NOMO-1 treated with dmso at 0.1 percent for 144 hours (cell line): ENCODE measurements at regions not wholly inside any gene's neighbourhood (a gene's known extent, or its start where the extent isn't known, plus 50 kb on each side); places are given as distances from the start of the nearest gene placed in this dataset.
"Not testable (repeated sequence)": the region's sequence is repeated elsewhere in the genome, so short reads cannot be mapped to it uniquely, and the experiment has no call there.

Experiments
- DNase-seq: peaks from one replicate; lab custom pipeline; 2025; ENCODE audit not compliant: unreplicated experiment; lab: John Stamatoyannopoulos, UW

GRCh38 chr6:131424475-131424874 is 148.6 kb upstream of the ARG1 start:
- no peak for DNase-seq

- no peak for DNase-seq
These were observed 145.5 kb upstream of the ARG1 start for GRCh38 chr6:131427434-131428058.

- DNase-seq: no peak
These were observed 142.5 kb upstream of the ARG1 start for GRCh38 chr6:131430531-131430930.

GRCh38 chr6:131431718-131432117 is 141.3 kb upstream of the ARG1 start:
- DNase-seq: no peak

- DNase-seq: no peak
These were observed 139.1 kb upstream of the ARG1 start for GRCh38 chr6:131433927-131434326.

GRCh38 chr6:131436358-131436757 is 136.7 kb upstream of the ARG1 start:
- DNase-seq: no peak

- DNase-seq: no peak
These were observed 130.0 kb upstream of the ARG1 start for GRCh38 chr6:131443014-131443413.

- no peak for DNase-seq
These were observed 129.5 kb upstream of the ARG1 start for GRCh38 chr6:131443514-131443913.

GRCh38 chr6:131445356-131445755 is 127.7 kb upstream of the ARG1 start:
- DNase-seq: not testable (repeated sequence)

GRCh38 chr6:131450861-131451260 is 122.2 kb upstream of the ARG1 start:
- no peak for DNase-seq

- DNase-seq: no peak
These were observed 121.5 kb upstream of the ARG1 start for GRCh38 chr6:131451321-131452144.

GRCh38 chr6:131453803-131454202 is 119.2 kb upstream of the ARG1 start:
- no peak for DNase-seq

- DNase-seq: no peak
These were observed 116.5 kb upstream of the ARG1 start for GRCh38 chr6:131456565-131456964.

GRCh38 chr6:131459005-131459404 is 114.0 kb upstream of the ARG1 start:
- no peak for DNase-seq

GRCh38 chr6:131460614-131461000 is 112.4 kb upstream of the ARG1 start:
- no peak for DNase-seq

GRCh38 chr6:131469130-131469529 is 103.9 kb upstream of the ARG1 start:
- no peak for DNase-seq

GRCh38 chr6:131470534-131470933 is 102.5 kb upstream of the ARG1 start:
- DNase-seq: no peak

GRCh38 chr6:131471331-131471730 is 101.7 kb upstream of the ARG1 start:
- DNase-seq: no peak

GRCh38 chr6:131473303-131473702 is 99.7 kb upstream of the ARG1 start:
- DNase-seq: not testable (repeated sequence)

GRCh38 chr6:131476362-131476761 is 96.7 kb upstream of the ARG1 start:
- DNase-seq: no peak

GRCh38 chr6:131478740-131479211 is 94.2 kb upstream of the ARG1 start:
- DNase-seq: not testable (repeated sequence)

GRCh38 chr6:131486608-131487007 is 86.4 kb upstream of the ARG1 start:
- no peak for DNase-seq
